Upper lobe of left lung (tissue), 4 donors: ENCODE measurements at regions not wholly inside any gene's neighbourhood (a gene's known extent, or its start where the extent isn't known, plus 50 kb on each side); places are given as distances from the start of the nearest gene placed in this dataset.

Source experiments
- EP300 ChIP-seq, 4 donors: sonication (generic); formaldehyde crosslinking; IDR thresholded peaks; one replicate each; pipeline ENCODE4 v1.5.1; 2017; ENCODE audit warnings: antibody characterized with exemption in 4 of 4, control low read depth in 2 of 4
- POLR2A ChIP-seq, 4 donors: fragments of 450-650 bp; IDR thresholded peaks; one replicate each; pipeline ENCODE4 v1.5.1; 2016 to 2017; ENCODE audit warnings: antibody characterized with exemption in 4 of 4, mild to moderate bottlenecking in 2 of 4
- POLR2AphosphoS5 ChIP-seq, 2 donors: sonication (generic); formaldehyde crosslinking; IDR thresholded peaks; one replicate each; pipeline ENCODE4 v1.5.1; 2017; ENCODE audit warnings: antibody characterized with exemption in 2 of 2
- TF ChIP-seq, protein P1 (sequence below), 6 experiments: fragments of 450-650 bp in 4 of 6; fragments of 200-600 bp in 2 of 6; sonication (generic) in 2 of 6; IDR thresholded peaks; one replicate each; pipeline ENCODE4 v1.5.1; 2016 to 2019; ENCODE audit warnings: antibody characterized with exemption in 6 of 6

DNA sequence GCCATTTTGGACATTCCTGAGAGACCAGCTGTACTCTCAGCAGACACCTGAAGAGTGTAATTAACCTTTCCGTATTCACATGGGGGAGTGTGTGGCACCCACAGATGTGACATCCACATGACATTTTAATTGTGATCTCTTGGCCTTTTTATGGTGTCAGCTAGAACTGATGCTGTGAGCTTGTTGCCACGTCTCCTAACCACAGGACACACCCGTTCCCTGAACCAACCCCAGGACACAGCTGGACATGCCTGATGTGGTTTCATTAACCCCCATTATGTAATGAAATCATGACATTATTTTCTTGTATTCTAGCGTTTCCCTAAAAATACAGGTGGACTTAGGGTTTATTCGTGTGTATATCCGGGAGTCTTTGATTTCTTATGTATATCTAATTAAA is 1036.1 kb downstream of the TMEM121 start:
- TF ChIP-seq, protein P1, sequence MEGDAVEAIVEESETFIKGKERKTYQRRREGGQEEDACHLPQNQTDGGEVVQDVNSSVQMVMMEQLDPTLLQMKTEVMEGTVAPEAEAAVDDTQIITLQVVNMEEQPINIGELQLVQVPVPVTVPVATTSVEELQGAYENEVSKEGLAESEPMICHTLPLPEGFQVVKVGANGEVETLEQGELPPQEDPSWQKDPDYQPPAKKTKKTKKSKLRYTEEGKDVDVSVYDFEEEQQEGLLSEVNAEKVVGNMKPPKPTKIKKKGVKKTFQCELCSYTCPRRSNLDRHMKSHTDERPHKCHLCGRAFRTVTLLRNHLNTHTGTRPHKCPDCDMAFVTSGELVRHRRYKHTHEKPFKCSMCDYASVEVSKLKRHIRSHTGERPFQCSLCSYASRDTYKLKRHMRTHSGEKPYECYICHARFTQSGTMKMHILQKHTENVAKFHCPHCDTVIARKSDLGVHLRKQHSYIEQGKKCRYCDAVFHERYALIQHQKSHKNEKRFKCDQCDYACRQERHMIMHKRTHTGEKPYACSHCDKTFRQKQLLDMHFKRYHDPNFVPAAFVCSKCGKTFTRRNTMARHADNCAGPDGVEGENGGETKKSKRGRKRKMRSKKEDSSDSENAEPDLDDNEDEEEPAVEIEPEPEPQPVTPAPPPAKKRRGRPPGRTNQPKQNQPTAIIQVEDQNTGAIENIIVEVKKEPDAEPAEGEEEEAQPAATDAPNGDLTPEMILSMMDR (IDR thresholded peaks at IDR 0.05): no peak
- TF ChIP-seq POLR2A (IDR thresholded peaks at IDR 0.05) (no peak), POLR2AphosphoS5 (IDR thresholded peaks at IDR 0.05) (no peak), EP300 (IDR thresholded peaks at IDR 0.05) (no peak)
